Vagina (tissue), 2 donors: ENCODE measurements at regions not wholly inside any gene's neighbourhood (a gene's known extent, or its start where the extent isn't known, plus 50 kb on each side); places are given as distances from the start of the nearest gene placed in this dataset.

Source experiments
- POLR2A ChIP-seq, 2 donors: fragments of 450-650 bp; IDR thresholded peaks; one replicate each; pipeline ENCODE4 v1.6.1; 2017; ENCODE audit warnings: antibody characterized with exemption in 2 of 2, mild to moderate bottlenecking in 2 of 2, moderate library complexity in 2 of 2
- TF ChIP-seq, protein P1 (sequence below), 3 experiments: fragments of 450-650 bp in 2 of 3; fragments of 200-600 bp in 1 of 3; sonication (generic) in 1 of 3; IDR thresholded peaks; one replicate each; pipeline ENCODE4 v1.5.1; 2017 to 2019; ENCODE audit warnings: antibody characterized with exemption in 3 of 3, mild to moderate bottlenecking in 2 of 3, moderate library complexity in 2 of 3

DNA sequence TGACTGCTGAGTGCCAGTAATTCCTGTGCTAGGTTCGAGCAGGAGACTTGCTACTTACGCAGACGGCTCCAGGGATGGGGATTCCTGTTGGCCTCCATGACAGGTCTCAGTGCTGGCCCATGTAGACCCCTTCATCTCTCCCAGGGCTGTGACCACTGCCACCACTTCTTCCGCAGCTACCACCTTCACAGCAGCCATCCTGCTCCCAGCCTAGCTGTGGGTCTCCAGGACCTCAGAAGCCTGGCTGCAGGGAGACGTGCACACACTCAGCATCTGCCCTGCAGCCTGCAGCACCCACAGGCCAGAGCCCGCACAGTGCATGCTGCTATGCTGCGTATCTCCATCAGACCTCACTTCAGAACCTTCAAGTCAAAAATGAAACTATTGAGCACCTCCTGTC is 1503.9 kb downstream of the BRD1 start:
- TF ChIP-seq, protein P1, sequence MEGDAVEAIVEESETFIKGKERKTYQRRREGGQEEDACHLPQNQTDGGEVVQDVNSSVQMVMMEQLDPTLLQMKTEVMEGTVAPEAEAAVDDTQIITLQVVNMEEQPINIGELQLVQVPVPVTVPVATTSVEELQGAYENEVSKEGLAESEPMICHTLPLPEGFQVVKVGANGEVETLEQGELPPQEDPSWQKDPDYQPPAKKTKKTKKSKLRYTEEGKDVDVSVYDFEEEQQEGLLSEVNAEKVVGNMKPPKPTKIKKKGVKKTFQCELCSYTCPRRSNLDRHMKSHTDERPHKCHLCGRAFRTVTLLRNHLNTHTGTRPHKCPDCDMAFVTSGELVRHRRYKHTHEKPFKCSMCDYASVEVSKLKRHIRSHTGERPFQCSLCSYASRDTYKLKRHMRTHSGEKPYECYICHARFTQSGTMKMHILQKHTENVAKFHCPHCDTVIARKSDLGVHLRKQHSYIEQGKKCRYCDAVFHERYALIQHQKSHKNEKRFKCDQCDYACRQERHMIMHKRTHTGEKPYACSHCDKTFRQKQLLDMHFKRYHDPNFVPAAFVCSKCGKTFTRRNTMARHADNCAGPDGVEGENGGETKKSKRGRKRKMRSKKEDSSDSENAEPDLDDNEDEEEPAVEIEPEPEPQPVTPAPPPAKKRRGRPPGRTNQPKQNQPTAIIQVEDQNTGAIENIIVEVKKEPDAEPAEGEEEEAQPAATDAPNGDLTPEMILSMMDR (IDR thresholded peaks at IDR 0.05), result no peak
- no peak for TF ChIP-seq POLR2A (IDR thresholded peaks at IDR 0.05)
